ENCODE measurements at regions not wholly inside any gene's neighbourhood (a gene's known extent, or its start where the extent isn't known, plus 50 kb on each side); places are given as distances from the start of the nearest gene placed in this dataset.

GRCh38 chr5:82809420-82810143 is 267.6 kb downstream of the TMEM167A start:
- TF ChIP-seq MAX (IDR thresholded peaks at IDR 0.05) (no peak), HNF4A (conservative IDR thresholded peaks at IDR 0.05) (no peak), CTCF (IDR thresholded peaks at IDR 0.05; ENCODE audit: low read depth, low read length, missing input control) (no peak), SP1 (IDR thresholded peaks at IDR 0.05) (no peak), YY1 (IDR thresholded peaks at IDR 0.05) (no peak), REST (IDR thresholded peaks at IDR 0.05) (no peak), TAF1 (conservative IDR thresholded peaks at IDR 0.05) (no peak), RAD21 (IDR thresholded peaks at IDR 0.05) (no peak), ZBTB33 (IDR thresholded peaks at IDR 0.05) (no peak), JUND (IDR thresholded peaks at IDR 0.05) (no peak), FOXA1 (IDR thresholded peaks at IDR 0.05) (no peak), ATF3 (IDR thresholded peaks at IDR 0.05) (no peak), FOXA2 (IDR thresholded peaks at IDR 0.05) (no peak)
